ENCODE measurements at regions not wholly inside any gene's neighbourhood (a gene's known extent, or its start where the extent isn't known, plus 50 kb on each side); places are given as distances from the start of the nearest gene placed in this dataset.

DNA sequence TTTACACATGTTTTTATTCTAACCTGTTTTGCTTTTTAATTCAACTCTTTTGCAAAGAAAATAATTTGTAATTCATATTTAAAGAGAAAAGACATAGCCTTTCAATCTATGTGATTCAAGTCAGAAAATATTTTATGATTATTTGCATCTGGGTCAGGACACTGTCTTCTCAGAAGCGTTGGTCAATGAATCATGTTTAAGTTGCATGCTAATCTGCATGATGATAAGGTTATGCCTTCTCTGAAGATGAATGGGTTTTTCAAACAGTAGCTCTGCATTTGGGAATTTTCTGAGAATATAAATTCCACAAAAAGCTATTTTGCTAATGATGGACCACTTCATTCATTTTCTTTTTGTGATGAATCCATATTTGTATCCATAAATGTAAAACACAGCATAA lies 282.5 kb downstream of the TMA16 start:
- DNase-seq (ENCODE audit: low spot score in 2 of 2, unreplicated experiment in 2 of 2) = no peak
- Mint-ChIP-seq H3K4me1 (no peaks in the 10 kb centered on the region), H3K9me3 (peaks cover 4% of the 10 kb centered on the region), H3K27me3 (ENCODE audit: low read depth) (no peaks in the 10 kb centered on the region), H3K27ac (no peak overlapping the region), H3K36me3 (no peaks in the 10 kb centered on the region), H3K4me3 (no peak overlapping the region)
- TF ChIP-seq, protein P1, sequence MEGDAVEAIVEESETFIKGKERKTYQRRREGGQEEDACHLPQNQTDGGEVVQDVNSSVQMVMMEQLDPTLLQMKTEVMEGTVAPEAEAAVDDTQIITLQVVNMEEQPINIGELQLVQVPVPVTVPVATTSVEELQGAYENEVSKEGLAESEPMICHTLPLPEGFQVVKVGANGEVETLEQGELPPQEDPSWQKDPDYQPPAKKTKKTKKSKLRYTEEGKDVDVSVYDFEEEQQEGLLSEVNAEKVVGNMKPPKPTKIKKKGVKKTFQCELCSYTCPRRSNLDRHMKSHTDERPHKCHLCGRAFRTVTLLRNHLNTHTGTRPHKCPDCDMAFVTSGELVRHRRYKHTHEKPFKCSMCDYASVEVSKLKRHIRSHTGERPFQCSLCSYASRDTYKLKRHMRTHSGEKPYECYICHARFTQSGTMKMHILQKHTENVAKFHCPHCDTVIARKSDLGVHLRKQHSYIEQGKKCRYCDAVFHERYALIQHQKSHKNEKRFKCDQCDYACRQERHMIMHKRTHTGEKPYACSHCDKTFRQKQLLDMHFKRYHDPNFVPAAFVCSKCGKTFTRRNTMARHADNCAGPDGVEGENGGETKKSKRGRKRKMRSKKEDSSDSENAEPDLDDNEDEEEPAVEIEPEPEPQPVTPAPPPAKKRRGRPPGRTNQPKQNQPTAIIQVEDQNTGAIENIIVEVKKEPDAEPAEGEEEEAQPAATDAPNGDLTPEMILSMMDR (IDR thresholded peaks at IDR 0.05; ENCODE audit: unreplicated experiment) = no peak

DNA sequence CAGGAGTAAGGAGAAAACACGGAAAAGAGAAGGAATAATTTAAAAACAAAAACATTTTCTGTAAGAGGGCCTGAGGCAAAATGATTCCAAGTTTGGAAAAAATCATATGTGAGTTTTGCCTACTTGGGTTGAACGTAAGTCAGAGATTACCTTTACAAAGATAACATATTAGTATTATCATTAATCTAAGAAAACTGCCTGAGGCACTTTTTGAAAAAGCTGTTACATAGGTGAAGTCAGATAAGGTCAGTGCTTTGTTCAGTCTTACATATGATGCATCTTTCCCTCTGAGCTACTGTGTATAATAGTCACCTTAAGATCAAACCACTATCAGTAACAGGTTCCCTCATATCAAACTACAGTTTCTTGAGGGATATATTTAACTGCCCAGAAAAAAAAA lies 287.2 kb downstream of the TMA16 start:
- TF ChIP-seq, protein P1 (IDR thresholded peaks at IDR 0.05; ENCODE audit: unreplicated experiment) = no peak
- DNase-seq (ENCODE audit: low spot score in 2 of 2, unreplicated experiment in 2 of 2) = no peak
- H3K27ac Mint-ChIP-seq = no peak overlapping the region
- H3K9me3 Mint-ChIP-seq = peaks cover 20% of the 10 kb centered on the region
- no peaks in the 10 kb centered on the region for H3K27me3 Mint-ChIP-seq (ENCODE audit: low read depth)
- H3K4me1 Mint-ChIP-seq = no peaks in the 10 kb centered on the region
- no peak overlapping the region for H3K4me3 Mint-ChIP-seq
- peaks cover 3% of the 10 kb centered on the region for H3K36me3 Mint-ChIP-seq

DNA sequence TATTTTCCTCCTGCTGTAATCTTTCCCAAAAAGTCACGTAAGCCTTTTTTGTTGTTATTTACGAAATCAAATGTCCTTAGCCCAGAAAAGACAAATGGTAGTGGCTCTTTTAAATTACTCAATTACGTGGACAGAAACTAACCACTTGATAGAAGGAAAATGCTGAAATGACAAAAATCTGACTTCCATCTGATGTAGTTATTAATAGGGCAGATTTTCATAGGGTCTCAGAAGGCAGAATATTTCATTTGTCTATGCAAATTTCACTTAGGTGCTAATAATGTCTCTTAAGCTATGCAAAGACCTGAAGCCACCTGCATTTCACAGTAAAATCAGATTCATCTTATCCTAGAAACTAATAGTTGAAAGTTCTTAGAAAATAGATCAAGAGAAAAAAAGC lies 295.7 kb downstream of the TMA16 start:
- H3K4me1 Mint-ChIP-seq = no peaks in the 10 kb centered on the region
- no peaks in the 10 kb centered on the region for H3K36me3 Mint-ChIP-seq
- no peak overlapping the region for H3K27ac Mint-ChIP-seq
- H3K27me3 Mint-ChIP-seq (ENCODE audit: low read depth) = no peaks in the 10 kb centered on the region
- no peaks in the 10 kb centered on the region for H3K9me3 Mint-ChIP-seq
- DNase-seq (ENCODE audit: low spot score in 2 of 2, unreplicated experiment in 2 of 2) = no peak
- no peak overlapping the region for H3K4me3 Mint-ChIP-seq
- TF ChIP-seq, protein P1 (IDR thresholded peaks at IDR 0.05; ENCODE audit: unreplicated experiment) = no peak

DNA sequence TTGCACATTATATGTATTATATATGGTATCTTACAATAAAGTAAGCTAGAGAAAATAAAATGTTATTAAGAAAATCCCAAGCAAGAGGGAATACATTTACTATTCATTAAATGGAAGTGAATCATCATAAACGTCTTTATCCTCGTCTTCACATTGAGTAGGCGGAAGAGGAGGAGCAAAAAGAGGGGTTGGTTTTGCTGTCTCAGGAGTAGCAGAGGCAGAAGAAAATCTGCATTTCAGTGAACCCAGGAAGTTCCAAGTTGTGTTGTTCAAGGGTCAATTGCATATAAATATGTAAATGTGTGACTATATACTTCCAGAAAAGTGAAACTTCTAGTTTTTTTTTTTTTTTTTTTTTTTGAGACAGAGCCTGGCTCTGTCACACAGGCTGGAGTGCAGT lies 301.4 kb downstream of the TMA16 start:
- no peaks in the 10 kb centered on the region for H3K9me3 Mint-ChIP-seq
- H3K27me3 Mint-ChIP-seq (ENCODE audit: low read depth) = no peaks in the 10 kb centered on the region
- no peak overlapping the region for H3K4me3 Mint-ChIP-seq
- no peaks in the 10 kb centered on the region for H3K36me3 Mint-ChIP-seq
- no peak for DNase-seq (ENCODE audit: low spot score in 2 of 2, unreplicated experiment in 2 of 2)
- no peak overlapping the region for H3K27ac Mint-ChIP-seq
- H3K4me1 Mint-ChIP-seq = no peaks in the 10 kb centered on the region
- TF ChIP-seq, protein P1 (IDR thresholded peaks at IDR 0.05; ENCODE audit: unreplicated experiment) = no peak

DNA sequence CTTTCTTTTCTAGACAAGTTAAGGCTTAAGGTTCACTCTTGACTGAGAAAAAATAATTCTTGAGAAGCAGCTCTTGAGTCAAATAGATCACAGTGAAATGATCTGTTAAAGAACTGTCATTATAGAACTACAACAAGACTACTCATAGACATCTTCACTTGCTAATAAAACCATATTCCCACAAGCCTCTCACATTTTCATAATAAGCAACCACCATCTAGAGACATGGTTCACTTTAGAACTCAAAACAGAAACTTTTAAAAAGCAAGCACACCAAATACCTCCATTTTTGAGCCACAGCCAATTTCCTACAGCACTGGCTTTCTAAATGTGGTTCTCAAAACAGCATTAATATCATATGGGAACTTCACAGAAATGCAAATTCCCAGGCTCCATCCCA lies 309.5 kb downstream of the TMA16 start:
- TF ChIP-seq, protein P1 (IDR thresholded peaks at IDR 0.05; ENCODE audit: unreplicated experiment) = no peak
- Mint-ChIP-seq H3K4me1 (peaks cover 14% of the 10 kb centered on the region), H3K27me3 (ENCODE audit: low read depth) (no peaks in the 10 kb centered on the region), H3K27ac (no peak overlapping the region), H3K36me3 (no peaks in the 10 kb centered on the region), H3K9me3 (no peaks in the 10 kb centered on the region), H3K4me3 (no peak overlapping the region)
- DNase-seq (ENCODE audit: low spot score in 2 of 2, unreplicated experiment in 2 of 2) = no peak

DNA sequence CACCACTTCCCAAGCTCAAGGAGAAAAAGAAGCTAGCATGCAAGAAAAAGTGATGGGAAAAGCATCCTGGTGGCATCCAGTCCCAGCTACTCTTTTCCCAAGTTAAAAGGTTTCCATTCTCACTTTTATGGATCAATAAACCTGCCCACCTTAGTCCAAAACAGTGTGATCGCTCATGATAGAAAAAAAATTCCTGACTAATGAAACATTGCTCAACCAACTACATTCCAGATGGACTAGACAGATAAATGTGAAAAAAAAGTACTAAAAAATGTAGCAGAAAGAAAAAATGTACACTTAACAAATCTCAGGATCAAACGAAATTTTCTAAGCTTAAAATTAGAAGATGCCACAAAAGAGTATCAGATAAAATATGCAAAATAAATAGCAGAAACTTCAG lies 312.2 kb downstream of the TMA16 start:
- Mint-ChIP-seq H3K27me3 (ENCODE audit: low read depth) (no peaks in the 10 kb centered on the region), H3K4me1 (peaks cover 14% of the 10 kb centered on the region), H3K9me3 (no peaks in the 10 kb centered on the region), H3K36me3 (no peaks in the 10 kb centered on the region), H3K4me3 (no peak overlapping the region), H3K27ac (peak overlapping the region; percentile 6)
- DNase-seq (ENCODE audit: low spot score in 2 of 2, unreplicated experiment in 2 of 2) = no peak
- TF ChIP-seq, protein P1 (IDR thresholded peaks at IDR 0.05; ENCODE audit: unreplicated experiment) = no peak
